SJSA1 (cell line): ENCODE measurements at regions not wholly inside any gene's neighbourhood (a gene's known extent, or its start where the extent isn't known, plus 50 kb on each side); places are given as distances from the start of the nearest gene placed in this dataset.

ENCODE experiments used
- DNase-seq, 2 experiments: peaks; one replicate each; pipeline ENCODE4 v3.0.0-alpha.2; 2015 to 2020; ENCODE audit warnings: low spot score in 2 of 2, low read depth in 1 of 2
- H3K27ac ChIP-seq: fragments of 250-450 bp; sonication (Bioruptor Pico); 2 replicates; pipeline ENCODE4 v1.5.1; 2020; ENCODE audit warnings: mild to moderate bottlenecking, moderate library complexity
- H3K27me3 ChIP-seq: fragments of 250-450 bp; sonication (Bioruptor Pico); replicated peaks from 2 replicates; pipeline ENCODE4 v1.5.1; 2020; ENCODE audit warnings: mild to moderate bottlenecking, moderate library complexity
- H3K36me3 ChIP-seq: fragments of 250-450 bp; sonication (Bioruptor Pico); 2 replicates; pipeline ENCODE4 v1.5.1; 2020; ENCODE audit warnings: mild to moderate bottlenecking
- H3K4me1 ChIP-seq: fragments of 250-450 bp; sonication (Bioruptor Pico); replicated peaks from 2 replicates; pipeline ENCODE4 v1.6.1; 2021; ENCODE audit warnings: mild to moderate bottlenecking
- H3K4me3 ChIP-seq: fragments of 250-450 bp; sonication (Bioruptor Pico); 2 replicates; pipeline ENCODE4 v1.5.1; 2020; ENCODE audit warnings: mild to moderate bottlenecking
- H3K9me3 ChIP-seq: fragments of 250-450 bp; sonication (Bioruptor Pico); replicated peaks from 2 replicates; pipeline ENCODE4 v1.5.1; 2020; ENCODE audit warnings: mild to moderate bottlenecking

- H3K4me3 ChIP-seq = no peak overlapping the region
- H3K36me3 ChIP-seq = no peaks in the 10 kb centered on the region
- no peaks in the 10 kb centered on the region for H3K9me3 ChIP-seq
- no peaks in the 10 kb centered on the region for H3K27me3 ChIP-seq
- peak; percentile 92 to 93 for DNase-seq
- H3K4me1 ChIP-seq = peaks cover 78% of the 10 kb centered on the region
- H3K27ac ChIP-seq = peak overlapping the region; percentile 55
Observed at GRCh38 chr13:106376401-106377112, 158.9 kb downstream of the EFNB2 start.

GRCh38 chr13:106375085-106375484 lies 160.4 kb downstream of the EFNB2 start:
- Histone ChIP-seq H3K36me3 (no peaks in the 10 kb centered on the region), H3K4me1 (peaks cover 77% of the 10 kb centered on the region), H3K9me3 (no peaks in the 10 kb centered on the region), H3K27me3 (no peaks in the 10 kb centered on the region), H3K4me3 (no peak overlapping the region), H3K27ac (no peak overlapping the region)
- no peak for DNase-seq

GRCh38 chr13:106374631-106375030 lies 160.8 kb downstream of the EFNB2 start:
- Histone ChIP-seq H3K4me1 (peaks cover 73% of the 10 kb centered on the region), H3K36me3 (no peaks in the 10 kb centered on the region), H3K4me3 (no peak overlapping the region), H3K9me3 (no peaks in the 10 kb centered on the region), H3K27ac (no peak overlapping the region), H3K27me3 (no peaks in the 10 kb centered on the region)
- no peak for DNase-seq

GRCh38 chr13:106373989-106374572 lies 161.4 kb downstream of the EFNB2 start:
- peaks cover 67% of the 10 kb centered on the region for H3K4me1 ChIP-seq
- H3K36me3 ChIP-seq = no peaks in the 10 kb centered on the region
- no peaks in the 10 kb centered on the region for H3K27me3 ChIP-seq
- DNase-seq = peak in 1 of 2 experiments; percentile 47
- H3K27ac ChIP-seq = peak overlapping the region; percentile 67; the same call in 1 of the 2 replicates
- no peak overlapping the region for H3K4me3 ChIP-seq
- H3K9me3 ChIP-seq = no peaks in the 10 kb centered on the region

GRCh38 chr13:106373304-106373988 lies 162.0 kb downstream of the EFNB2 start:
- Histone ChIP-seq H3K27ac (peak overlapping the region; percentile 67), H3K4me1 (peaks cover 61% of the 10 kb centered on the region), H3K4me3 (no peak overlapping the region), H3K36me3 (no peaks in the 10 kb centered on the region), H3K9me3 (no peaks in the 10 kb centered on the region), H3K27me3 (no peaks in the 10 kb centered on the region)
- DNase-seq = no peak

- peak overlapping the region; percentile 67 for H3K27ac ChIP-seq
- H3K27me3 ChIP-seq = no peaks in the 10 kb centered on the region
- H3K36me3 ChIP-seq = no peaks in the 10 kb centered on the region
- H3K4me1 ChIP-seq = peaks cover 51% of the 10 kb centered on the region
- peak in 1 of 2 experiments; percentile 89 for DNase-seq
- H3K9me3 ChIP-seq = no peaks in the 10 kb centered on the region
- no peak overlapping the region for H3K4me3 ChIP-seq
Observed at GRCh38 chr13:106372199-106373155, 163.0 kb downstream of the EFNB2 start.

GRCh38 chr13:106371024-106371423 lies 164.4 kb downstream of the EFNB2 start:
- Histone ChIP-seq H3K4me3 (no peak overlapping the region), H3K9me3 (no peaks in the 10 kb centered on the region), H3K27ac (no peak overlapping the region), H3K27me3 (no peaks in the 10 kb centered on the region), H3K36me3 (no peaks in the 10 kb centered on the region), H3K4me1 (peaks cover 36% of the 10 kb centered on the region)
- DNase-seq = no peak

- H3K4me3 ChIP-seq = no peak overlapping the region
- H3K27ac ChIP-seq = no peak overlapping the region
- 0 out of 2 replicates have a peak, but pooled peaks cover 3% of the 10 kb centered on the region for H3K9me3 ChIP-seq
- no peaks in the 10 kb centered on the region for H3K27me3 ChIP-seq
- no peaks in the 10 kb centered on the region for H3K36me3 ChIP-seq
- DNase-seq = no peak
- peaks cover 33% of the 10 kb centered on the region for H3K4me1 ChIP-seq
Observed at GRCh38 chr13:106369858-106370257, 165.6 kb downstream of the EFNB2 start.

GRCh38 chr13:106369091-106369490 lies 166.4 kb downstream of the EFNB2 start:
- Histone ChIP-seq H3K9me3 (0 out of 2 replicates have a peak, but pooled peaks cover 3% of the 10 kb centered on the region), H3K27ac (no peak overlapping the region)

GRCh38 chr13:106367361-106367971 lies 168.0 kb downstream of the EFNB2 start:
- H3K36me3 ChIP-seq = no peaks in the 10 kb centered on the region
- H3K4me1 ChIP-seq = peaks cover 9% of the 10 kb centered on the region
- no peak overlapping the region for H3K27ac ChIP-seq
- no peaks in the 10 kb centered on the region for H3K27me3 ChIP-seq
- DNase-seq = no peak
- H3K4me3 ChIP-seq = no peak overlapping the region
- H3K9me3 ChIP-seq = 0 out of 2 replicates have a peak, but pooled peaks cover 3% of the 10 kb centered on the region

More at GRCh38 chr13:106369091-106369490, 166.4 kb downstream of the EFNB2 start:
- DNase-seq = no peak
- Histone ChIP-seq H3K27me3 (no peaks in the 10 kb centered on the region), H3K4me3 (no peak overlapping the region), H3K36me3 (no peaks in the 10 kb centered on the region), H3K4me1 (peaks cover 25% of the 10 kb centered on the region)

- DNase-seq = no peak
- 0 out of 2 replicates have a peak, but pooled peaks cover 3% of the 10 kb centered on the region for H3K9me3 ChIP-seq
- H3K4me3 ChIP-seq = no peak overlapping the region
- no peaks in the 10 kb centered on the region for H3K36me3 ChIP-seq
- H3K27ac ChIP-seq = no peak overlapping the region
- H3K27me3 ChIP-seq = no peaks in the 10 kb centered on the region
- H3K4me1 ChIP-seq = peaks cover 4% of the 10 kb centered on the region
Observed at GRCh38 chr13:106362707-106363106, 172.8 kb downstream of the EFNB2 start.

GRCh38 chr13:106361621-106362020 lies 173.8 kb downstream of the EFNB2 start:
- DNase-seq = no peak
- Histone ChIP-seq H3K27me3 (no peaks in the 10 kb centered on the region), H3K27ac (no peak overlapping the region), H3K4me3 (no peak overlapping the region), H3K4me1 (peaks cover 15% of the 10 kb centered on the region), H3K9me3 (0 out of 2 replicates have a peak, but pooled peaks cover 3% of the 10 kb centered on the region), H3K36me3 (no peaks in the 10 kb centered on the region)

GRCh38 chr13:106357198-106357597 lies 178.3 kb downstream of the EFNB2 start:
- Histone ChIP-seq H3K9me3 (no peaks in the 10 kb centered on the region), H3K36me3 (no peaks in the 10 kb centered on the region), H3K4me1 (peaks cover 41% of the 10 kb centered on the region), H3K4me3 (no peak overlapping the region), H3K27ac (peak overlapping the region; percentile 40), H3K27me3 (no peaks in the 10 kb centered on the region)
- DNase-seq = peak; percentile 79 to 90
